ENCODE measurements at regions not wholly inside any gene's neighbourhood (a gene's known extent, or its start where the extent isn't known, plus 50 kb on each side); places are given as distances from the start of the nearest gene placed in this dataset.
"Not testable (repeated sequence)": the region's sequence is repeated elsewhere in the genome, so short reads cannot be mapped to it uniquely, and the experiment has no call there.

DNA sequence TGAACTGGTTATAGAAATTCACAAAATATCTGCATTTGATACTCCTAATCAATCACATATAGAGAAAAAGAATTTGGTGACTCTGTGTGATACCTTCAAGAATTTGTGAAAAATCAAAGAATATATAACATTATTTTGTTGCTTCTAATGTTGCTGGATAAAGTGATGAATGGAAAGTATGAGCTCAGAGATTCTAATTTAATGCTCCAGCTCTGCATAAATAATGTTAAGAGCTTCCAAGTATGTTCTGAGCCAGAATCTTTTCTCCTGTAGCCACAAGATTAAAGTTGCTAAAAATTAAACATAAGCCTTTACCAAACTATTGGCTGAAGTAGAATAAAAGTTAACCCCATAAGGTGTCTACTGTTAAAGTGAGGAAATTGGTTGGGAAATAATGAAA lies 294.7 kb upstream of the CT83 start:
- TF ChIP-seq, protein P1, sequence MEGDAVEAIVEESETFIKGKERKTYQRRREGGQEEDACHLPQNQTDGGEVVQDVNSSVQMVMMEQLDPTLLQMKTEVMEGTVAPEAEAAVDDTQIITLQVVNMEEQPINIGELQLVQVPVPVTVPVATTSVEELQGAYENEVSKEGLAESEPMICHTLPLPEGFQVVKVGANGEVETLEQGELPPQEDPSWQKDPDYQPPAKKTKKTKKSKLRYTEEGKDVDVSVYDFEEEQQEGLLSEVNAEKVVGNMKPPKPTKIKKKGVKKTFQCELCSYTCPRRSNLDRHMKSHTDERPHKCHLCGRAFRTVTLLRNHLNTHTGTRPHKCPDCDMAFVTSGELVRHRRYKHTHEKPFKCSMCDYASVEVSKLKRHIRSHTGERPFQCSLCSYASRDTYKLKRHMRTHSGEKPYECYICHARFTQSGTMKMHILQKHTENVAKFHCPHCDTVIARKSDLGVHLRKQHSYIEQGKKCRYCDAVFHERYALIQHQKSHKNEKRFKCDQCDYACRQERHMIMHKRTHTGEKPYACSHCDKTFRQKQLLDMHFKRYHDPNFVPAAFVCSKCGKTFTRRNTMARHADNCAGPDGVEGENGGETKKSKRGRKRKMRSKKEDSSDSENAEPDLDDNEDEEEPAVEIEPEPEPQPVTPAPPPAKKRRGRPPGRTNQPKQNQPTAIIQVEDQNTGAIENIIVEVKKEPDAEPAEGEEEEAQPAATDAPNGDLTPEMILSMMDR (IDR thresholded peaks at IDR 0.05; ENCODE audit: low read depth, low read length, missing control alignments) = no peak
- in situ Hi-C loops (cut with HindIII; ENCODE audit: low sequenced_read_pairs) = no loop called here

DNA sequence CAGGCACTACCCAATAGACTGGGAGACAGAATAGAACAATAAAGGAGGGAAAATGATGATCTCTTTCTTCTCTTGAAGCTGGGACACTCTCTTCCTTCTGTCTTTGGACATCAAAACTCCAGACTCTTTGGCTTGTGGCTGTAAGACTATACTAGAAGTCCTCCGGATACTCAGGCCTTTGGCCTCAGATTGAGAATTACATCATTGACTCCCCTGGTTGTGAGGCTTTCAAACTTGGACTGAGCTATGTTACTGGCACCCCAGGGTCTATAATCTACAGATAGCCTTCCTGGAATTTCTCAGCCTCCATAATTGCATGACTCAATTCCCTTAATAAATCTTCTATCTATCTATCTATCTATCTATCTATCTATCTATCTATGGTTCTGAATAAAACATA lies 294.2 kb upstream of the CT83 start:
- in situ Hi-C loops (cut with HindIII; ENCODE audit: low sequenced_read_pairs) = no loop called here
- DNase-seq (ENCODE audit: low read depth) = no peak
- TF ChIP-seq, protein P1 (IDR thresholded peaks at IDR 0.05; ENCODE audit: low read depth, low read length, missing control alignments) = no peak
- no peak overlapping the region for H3K4me3 ChIP-seq (ENCODE audit: low read depth, low read length)

More for the DNA sequence above, 294.7 kb upstream of the CT83 start:
- DNase-seq (ENCODE audit: low read depth) = no peak
- no peak overlapping the region for H3K4me3 ChIP-seq (ENCODE audit: low read depth, low read length)

DNA sequence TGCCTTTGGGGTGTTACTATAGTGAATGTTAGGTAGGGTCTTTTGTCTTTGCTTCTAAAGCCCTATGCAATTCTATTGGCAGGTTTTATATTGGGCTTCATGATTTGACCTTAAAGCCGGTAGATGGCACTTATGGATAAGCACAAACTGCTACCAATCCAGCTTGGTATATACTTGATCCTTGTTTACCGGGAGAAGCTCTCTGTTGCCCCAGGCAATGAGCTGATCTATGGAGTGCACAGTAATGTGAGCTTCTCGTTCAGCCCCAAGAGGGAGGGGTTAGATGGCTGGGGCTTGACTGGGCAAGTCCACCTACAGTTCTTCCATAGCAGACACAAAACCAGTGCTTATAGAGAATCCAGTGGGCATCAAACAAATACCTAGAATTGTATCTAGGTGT lies 287.2 kb upstream of the CT83 start:
- in situ Hi-C loops (cut with HindIII; ENCODE audit: low sequenced_read_pairs) = no loop called here
- no peak overlapping the region for H3K4me3 ChIP-seq (ENCODE audit: low read depth, low read length)
- TF ChIP-seq, protein P1 (IDR thresholded peaks at IDR 0.05; ENCODE audit: low read depth, low read length, missing control alignments) = no peak
- no peak for DNase-seq (ENCODE audit: low read depth)

DNA sequence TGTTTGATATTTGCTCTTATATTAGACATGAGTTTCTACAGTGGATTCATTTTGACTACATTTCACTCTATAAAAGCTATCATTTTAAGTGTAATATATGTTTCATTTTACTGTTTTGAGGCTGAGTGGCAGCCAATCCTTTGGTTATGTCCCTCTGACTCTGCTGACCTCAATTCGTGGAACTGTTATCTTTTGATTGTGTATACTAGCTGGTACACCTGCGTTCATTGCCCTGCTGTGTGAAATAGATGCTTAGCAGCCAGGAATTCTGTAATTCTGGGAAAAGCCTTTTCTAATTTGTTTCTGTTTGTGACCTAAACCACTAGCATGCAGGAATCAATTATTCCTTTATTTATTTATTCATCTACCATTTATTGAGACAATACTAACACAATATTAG lies 269.4 kb upstream of the CT83 start:
- TF ChIP-seq, protein P1 (IDR thresholded peaks at IDR 0.05; ENCODE audit: low read depth, low read length, missing control alignments) = no peak

DNA sequence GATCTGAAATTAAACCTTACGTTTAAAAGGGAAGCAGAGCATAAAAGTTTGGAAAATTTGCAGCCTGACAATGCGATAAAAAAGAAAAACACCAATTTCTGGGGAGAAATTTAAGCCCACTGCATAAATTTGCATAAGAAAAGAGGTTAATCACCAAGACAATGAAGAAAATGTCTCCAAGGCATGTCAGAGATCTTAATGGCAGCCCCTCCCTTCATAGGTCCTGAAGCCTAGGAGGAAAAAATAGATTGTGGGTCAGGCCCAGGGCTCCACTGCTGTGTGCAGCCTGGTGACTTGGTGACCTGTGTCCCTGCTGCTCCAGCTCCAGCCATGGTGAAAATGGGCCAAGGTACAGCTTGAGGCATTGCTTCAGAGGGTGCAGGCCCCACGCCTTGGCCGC lies 264.0 kb upstream of the CT83 start:
- TF ChIP-seq, protein P1 (IDR thresholded peaks at IDR 0.05; ENCODE audit: low read depth, low read length, missing control alignments) = no peak
- DNase-seq (ENCODE audit: low read depth) = no peak
- H3K4me3 ChIP-seq (ENCODE audit: low read depth, low read length) = no peak overlapping the region
- in situ Hi-C loops (cut with HindIII; ENCODE audit: low sequenced_read_pairs) = no loop called here

More for the DNA sequence above, 269.4 kb upstream of the CT83 start:
- H3K4me3 ChIP-seq (ENCODE audit: low read depth, low read length) = no peak overlapping the region
- in situ Hi-C loops (cut with HindIII; ENCODE audit: low sequenced_read_pairs) = no loop called here
- no peak for DNase-seq (ENCODE audit: low read depth)

DNA sequence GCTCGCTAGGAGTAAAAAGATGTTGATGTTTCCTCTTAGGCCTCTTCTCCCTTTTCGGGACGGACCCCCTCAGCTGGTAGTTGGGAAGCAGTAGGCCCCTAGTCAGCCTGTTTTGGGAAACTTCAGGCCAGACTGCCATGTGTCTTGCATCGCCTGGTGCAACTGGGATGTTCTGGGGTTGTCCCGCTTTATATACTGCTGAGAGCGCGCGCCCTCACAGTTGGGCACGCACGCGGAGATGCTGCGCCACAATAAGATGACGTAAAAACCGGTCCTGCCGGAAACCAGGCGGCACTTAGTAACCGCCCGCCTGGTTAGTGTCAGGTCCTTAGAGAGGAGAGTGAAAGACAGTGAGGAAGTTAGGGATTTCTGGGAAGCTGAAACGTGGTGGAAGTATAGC lies 231.3 kb upstream of the CT83 start:
- DNase-seq (ENCODE audit: low read depth) = no peak
- H3K4me3 ChIP-seq (ENCODE audit: low read depth, low read length) = no peak overlapping the region
- TF ChIP-seq, protein P1 (IDR thresholded peaks at IDR 0.05; ENCODE audit: low read depth, low read length, missing control alignments) = no peak
- in situ Hi-C loops (cut with HindIII; ENCODE audit: low sequenced_read_pairs) = no loop called here

DNA sequence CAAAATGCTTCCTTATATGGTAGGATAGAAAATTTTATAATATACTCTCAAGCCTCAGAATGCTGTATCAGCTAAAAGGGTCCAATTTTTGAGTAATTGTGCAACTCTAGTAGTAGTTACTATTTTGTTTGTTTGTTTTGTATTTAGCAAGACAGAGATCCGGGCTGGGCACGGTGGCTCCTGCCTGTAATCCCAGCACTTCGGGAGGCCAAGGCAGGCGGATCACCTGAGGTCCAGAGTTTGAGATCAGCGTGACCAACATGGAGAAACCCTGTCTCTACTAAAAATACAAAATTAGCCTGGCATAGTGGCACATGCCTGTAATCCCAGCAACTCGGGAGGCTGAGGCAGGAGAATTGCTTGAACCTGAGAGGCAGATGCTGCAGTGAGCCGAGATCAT lies 216.8 kb upstream of the CT83 start:
- DNase-seq (ENCODE audit: low read depth); in situ Hi-C loops (cut with HindIII; ENCODE audit: low sequenced_read_pairs); H3K4me3 ChIP-seq (ENCODE audit: low read depth, low read length): not testable (repeated sequence)

Data from astrocyte of the cerebellum (primary cell).